IMR-90 (cell line): ENCODE measurements at regions not wholly inside any gene's neighbourhood (a gene's known extent, or its start where the extent isn't known, plus 50 kb on each side); places are given as distances from the start of the nearest gene placed in this dataset.

ENCODE experiments used
- ATAC-seq: fragments of 200-7000 bp; cut with Tn5 transposase; 2 replicates; pipeline ENCODE4 v1.9.1; 2020; ENCODE audit warnings: low read depth, mild to moderate bottlenecking, moderate library complexity
- BruUV-seq: library from RNA; stranded (reverse); fragments of 400-500 nt; replicated peaks from 2 replicates; lab custom pipeline; 2021; lab: Mats Ljungman, UMichigan
- CTCF ChIA-PET: fragments of 300-600 bp; formaldehyde crosslinking; extraction: SDS; loops from one replicate; lab custom pipeline; 2021; ENCODE audit warnings: antibody characterized with exemption; lab: Yijun Ruan, JAX
- POLR2A ChIA-PET: fragments of 300-600 bp; sonication (Branson Sonifier 250); formaldehyde crosslinking; loops from one replicate; lab custom pipeline; 2022; ENCODE audit warnings: antibody characterized with exemption; ENCODE audit not compliant: unreplicated experiment; lab: Charles Lee
- DNase-seq: peaks from one replicate; pipeline ENCODE4 v3.0.0; 2013
- H2AFZ ChIP-seq: replicated peaks from 2 replicates; pipeline ENCODE3; 2013; ENCODE audit warnings: low read length, mild to moderate bottlenecking; ENCODE audit not compliant: poor library complexity
- H2AK5ac ChIP-seq: 2 replicates; pipeline ENCODE4 v1.6.1; 2013; ENCODE audit warnings: low read depth, low read length, inconsistent platforms
- H2AK9ac ChIP-seq: replicated peaks from 2 replicates; pipeline ENCODE3; 2013; ENCODE audit warnings: mild to moderate bottlenecking, low read depth, low read length, moderate library complexity; ENCODE audit not compliant: poor library complexity
- H2BK120ac ChIP-seq: 2 replicates; pipeline ENCODE4 v1.6.1; 2013; ENCODE audit warnings: low read depth, low read length, inconsistent platforms
- H2BK15ac ChIP-seq: 3 replicates; pipeline ENCODE4 v1.6.1; 2013; ENCODE audit warnings: low read depth, low read length, inconsistent platforms
- H2BK20ac ChIP-seq: 2 replicates; pipeline ENCODE4 v1.6.1; 2013; ENCODE audit warnings: low read depth, mild to moderate bottlenecking, inconsistent platforms, low read length, moderate library complexity
- H2BK5ac ChIP-seq: 2 replicates; pipeline ENCODE4 v1.6.1; 2013; ENCODE audit warnings: mild to moderate bottlenecking, low read depth, low read length, inconsistent platforms; ENCODE audit not compliant: poor library complexity, severe bottlenecking
- H3K14ac ChIP-seq: replicated peaks from 2 replicates; pipeline ENCODE4 v1.6.1; 2013; ENCODE audit warnings: low read depth, low read length, inconsistent platforms
- H3K18ac ChIP-seq: 2 replicates; pipeline ENCODE4 v1.6.1; 2013; ENCODE audit warnings: low read depth, low read length, control low read depth
- H3K23ac ChIP-seq: 2 replicates; pipeline ENCODE4 v1.6.1; 2013; ENCODE audit warnings: low read depth, low read length, inconsistent platforms
- H3K27ac ChIP-seq: 2 replicates; pipeline ENCODE4 v1.5.1; 2013; ENCODE audit warnings: mild to moderate bottlenecking, control low read depth, low read length; ENCODE audit not compliant: insufficient read depth
- H3K27me3 ChIP-seq: 2 replicates; pipeline ENCODE4 v1.6.1; 2013; ENCODE audit warnings: low read length; ENCODE audit not compliant: control insufficient read depth, insufficient read depth
- H3K36me3 ChIP-seq: 2 replicates; pipeline ENCODE4 v1.6.1; 2013; ENCODE audit warnings: low read length, mixed read lengths; ENCODE audit not compliant: control insufficient read depth, insufficient read depth
- H3K4ac ChIP-seq: 2 replicates; pipeline ENCODE4 v1.6.1; 2013; ENCODE audit warnings: low read depth, low read length, inconsistent platforms
- H3K4me1 ChIP-seq: 2 replicates; pipeline ENCODE4 v1.6.1; 2013; ENCODE audit warnings: low read length, mixed read lengths; ENCODE audit not compliant: control insufficient read depth, insufficient read depth
- H3K4me2 ChIP-seq: 2 replicates; pipeline ENCODE4 v1.6.1; 2013; ENCODE audit warnings: low read depth, mild to moderate bottlenecking, control low read depth, low read length, moderate library complexity
- H3K4me3 ChIP-seq: 2 replicates; pipeline ENCODE4 v1.5.1; 2013; ENCODE audit warnings: low read depth, mild to moderate bottlenecking, control low read depth, low read length, moderate library complexity; ENCODE audit not compliant: insufficient read depth
- H3K56ac ChIP-seq: 2 replicates; pipeline ENCODE4 v1.6.1; 2013; ENCODE audit warnings: low read length, inconsistent platforms; ENCODE audit not compliant: insufficient read depth; ENCODE audit errors: extremely low read depth
- H3K79me1 ChIP-seq, 2 experiments: 2 replicates each; pipeline ENCODE4 v1.6.1; 2013; ENCODE audit warnings: low read length in 2 of 2, inconsistent platforms in 1 of 2, low read depth in 1 of 2
- H3K9ac ChIP-seq: 2 replicates; pipeline ENCODE4 v1.6.1; 2013; ENCODE audit warnings: low read depth, low read length, control low read depth
- H3K9me1 ChIP-seq: 2 replicates; pipeline ENCODE4 v1.6.1; 2013; ENCODE audit warnings: low read length, inconsistent platforms; ENCODE audit not compliant: insufficient read depth
- H3K9me3 ChIP-seq: 2 replicates; pipeline ENCODE4 v1.6.1; 2013; ENCODE audit warnings: low read length; ENCODE audit not compliant: control insufficient read depth, insufficient read depth
- H4K20me1 ChIP-seq: 2 replicates; pipeline ENCODE4 v1.6.1; 2013; ENCODE audit warnings: low read length, inconsistent platforms; ENCODE audit not compliant: insufficient read depth
- H4K5ac ChIP-seq: 2 replicates; pipeline ENCODE4 v1.6.1; 2013; ENCODE audit warnings: mild to moderate bottlenecking, low read depth, low read length, control low read depth
- H4K8ac ChIP-seq, 2 experiments: 2 replicates each; pipeline ENCODE4 v1.6.1; 2013; ENCODE audit warnings: low read depth in 2 of 2, low read length in 2 of 2, control low read depth in 1 of 2, inconsistent platforms in 1 of 2
- H4K91ac ChIP-seq: 2 replicates; pipeline ENCODE4 v1.6.1; 2013; ENCODE audit warnings: low read depth, low read length, inconsistent platforms; ENCODE audit not compliant: insufficient read depth
- BHLHE40 ChIP-seq: fragments of 150-350 bp; IDR thresholded peaks from 2 replicates; pipeline ENCODE4 v1.6.1; 2016; ENCODE audit warnings: mild to moderate bottlenecking, low read depth, low read length
- CEBPB ChIP-seq: IDR thresholded peaks from 2 replicates; pipeline ENCODE4 v1.6.1; 2012; ENCODE audit warnings: low read depth, low read length, improper control_type of control experiment
- CHD1 ChIP-seq: IDR thresholded peaks from 2 replicates; pipeline ENCODE4 v1.6.1; 2012; ENCODE audit warnings: low read depth, low read length, improper control_type of control experiment
- CTCF ChIP-seq: conservative IDR thresholded peaks from 2 replicates; pipeline ENCODE4 v1.5.1; 2012; ENCODE audit warnings: mild to moderate bottlenecking, low read depth, low read length, improper control_type of control experiment
- ELK1 ChIP-seq: fragments of 150-350 bp; IDR thresholded peaks from 2 replicates; pipeline ENCODE4 v1.6.1; 2016; ENCODE audit warnings: low read depth, mild to moderate bottlenecking, low read length, moderate library complexity, borderline replicate concordance
- FOS ChIP-seq: fragments of 150-350 bp; IDR thresholded peaks from 2 replicates; pipeline ENCODE4 v1.6.1; 2016; ENCODE audit warnings: low read depth, low read length
- MAFK ChIP-seq: IDR thresholded peaks from 2 replicates; pipeline ENCODE4 v1.6.1; 2012; ENCODE audit warnings: low read depth, low read length, improper control_type of control experiment
- MAZ ChIP-seq: IDR thresholded peaks from 2 replicates; pipeline ENCODE4 v1.6.1; 2012; ENCODE audit warnings: low read depth, mild to moderate bottlenecking, low read length, improper control_type of control experiment, moderate library complexity, borderline replicate concordance
- MXI1 ChIP-seq: IDR thresholded peaks from 2 replicates; pipeline ENCODE4 v1.6.1; 2012; ENCODE audit warnings: low read depth, mild to moderate bottlenecking, low read length, moderate library complexity, borderline replicate concordance
- NFE2L2 ChIP-seq: fragments of 150-350 bp; IDR thresholded peaks from 2 replicates; pipeline ENCODE4 v1.6.1; 2016; ENCODE audit warnings: low read depth, mild to moderate bottlenecking, low read length
- POLR2A ChIP-seq: IDR thresholded peaks from 2 replicates; pipeline ENCODE4 v1.6.1; 2012; ENCODE audit warnings: mild to moderate bottlenecking, low read depth, low read length
- RAD21 ChIP-seq: IDR thresholded peaks from 2 replicates; pipeline ENCODE4 v1.6.1; 2012; ENCODE audit warnings: low read length, improper control_type of control experiment
- RCOR1 ChIP-seq: IDR thresholded peaks from 2 replicates; pipeline ENCODE4 v1.6.1; 2012; ENCODE audit warnings: mild to moderate bottlenecking, low read length, improper control_type of control experiment; ENCODE audit not compliant: insufficient replicate concordance
- RFX5 ChIP-seq: IDR thresholded peaks from 2 replicates; pipeline ENCODE4 v1.8.0; 2012; ENCODE audit warnings: low read depth, mild to moderate bottlenecking, low read length, moderate library complexity
- SMC3 ChIP-seq: fragments of 150-350 bp; IDR thresholded peaks from 2 replicates; pipeline ENCODE4 v1.6.1; 2016; ENCODE audit warnings: low read depth, mild to moderate bottlenecking, antibody characterized with exemption, low read length, moderate library complexity
- USF2 ChIP-seq: fragments of 150-350 bp; IDR thresholded peaks from 2 replicates; pipeline ENCODE4 v1.6.1; 2017; ENCODE audit warnings: mild to moderate bottlenecking, antibody characterized with exemption, low read length, low read depth
- WGBS, 2 experiments: methylation state at CpG; one replicate each; pipeline versions ENCODE4 v1.1.5 to v1.1.7; 2013; ENCODE audit warnings: missing lambda C conversion rate in 2 of 2; ENCODE audit not compliant: insufficient read length in 1 of 2; ENCODE audit errors: extremely low coverage in 2 of 2; 5-methylcytosine and 5-hydroxymethylcytosine counted together
- dilution Hi-C: fragments of 300-500 bp; cut with HindIII; formaldehyde crosslinking; loops from one replicate; pipeline ENCODE4 v1.14.3; 2018; ENCODE audit warnings: low sequenced_read_pairs; ENCODE audit not compliant: unreplicated experiment
- in situ Hi-C: fragments of 300-500 bp; cut with MboI; formaldehyde crosslinking; loops from 3 replicates; pipeline ENCODE4 v1.14.3; 2019; ENCODE audit warnings: low sequenced_read_pairs, inconsistent platforms, mixed read lengths
- intact Hi-C: fragments of 100-400 bp; cut with micrococcal nuclease; formaldehyde crosslinking; loops from 2 replicates; pipeline ENCODE4 v1.10.0; 2022

GRCh38 chr5:1706021-1706420, 93.6 kb downstream of the MRPL36 start:
- H3K36me3 ChIP-seq, result no peaks in the 10 kb centered on the region
- ChIA-PET POLR2A (no interaction called here), CTCF (no interaction called here)
- H2AK9ac ChIP-seq, result no peak overlapping the region
- no peak overlapping the region for H4K8ac ChIP-seq
- H3K79me1 ChIP-seq, result no peaks in the 10 kb centered on the region
- no peaks in the 10 kb centered on the region for H3K9me3 ChIP-seq
- H4K20me1 ChIP-seq, result no peaks in the 10 kb centered on the region
- no TSS peak for BruUV-seq
- ATAC-seq (no peak), DNase-seq (no peak)
- no peak overlapping the region for H3K9ac ChIP-seq
- no peak overlapping the region for H2BK120ac ChIP-seq
- WGBS, 2 experiments, result 74% methylated on average over 4 of the region's 17 CpGs; no CpG with 5 or more reads in 1 of the 2 experiments
- H2BK20ac ChIP-seq, result no peak overlapping the region
- no peak for TF ChIP-seq MAZ
- TF ChIP-seq BHLHE40, result no peak
- no peak for TF ChIP-seq NFE2L2
- no peak for TF ChIP-seq SMC3
- TF ChIP-seq RFX5, result no peak
- no peak for TF ChIP-seq POLR2A
- no peak for TF ChIP-seq FOS
- no peak for TF ChIP-seq RCOR1
- TF ChIP-seq MAFK, result no peak
- no peak for TF ChIP-seq CTCF
- no peak for TF ChIP-seq ELK1
- TF ChIP-seq USF2, result no peak
- TF ChIP-seq MXI1, result no peak
- TF ChIP-seq RAD21, result no peak
- no peak for TF ChIP-seq CEBPB
- TF ChIP-seq CHD1, result no peak
- intact Hi-C loops (no loop called here), in situ Hi-C loops (no loop called here), dilution Hi-C loops (no loop called here)
- H3K4me3 ChIP-seq, result no peak overlapping the region
- no peak overlapping the region for H3K4me2 ChIP-seq
- H2AK5ac ChIP-seq, result no peak overlapping the region
- H2AFZ ChIP-seq, result no peak overlapping the region
- H3K27ac ChIP-seq, result no peak overlapping the region
- H3K4me1 ChIP-seq, result no peaks in the 10 kb centered on the region
- no peak overlapping the region for H2BK15ac ChIP-seq
- no peak overlapping the region for H3K14ac ChIP-seq
- no peak overlapping the region for H3K56ac ChIP-seq
- H4K91ac ChIP-seq, result no peak overlapping the region
- no peak overlapping the region for H3K4ac ChIP-seq
- H3K23ac ChIP-seq, result no peak overlapping the region
- no peak overlapping the region for H4K5ac ChIP-seq
- peaks cover 5% of the 10 kb centered on the region; the same call in 1 of the 2 replicates for H3K27me3 ChIP-seq
- H2BK5ac ChIP-seq, result no peak overlapping the region
- no peak overlapping the region for H3K18ac ChIP-seq
- H3K9me1 ChIP-seq, result no peaks in the 10 kb centered on the region
